SK-N-SH (cell line): ENCODE measurements at regions not wholly inside any gene's neighbourhood (a gene's known extent, or its start where the extent isn't known, plus 50 kb on each side); places are given as distances from the start of the nearest gene placed in this dataset.
A peak's percentile ranks its signal among the peaks of the same experiment; 100 is the strongest.

Experiments used
- CTCF ChIA-PET: fragments of 300-600, 350-600 bp; formaldehyde crosslinking; extraction: SDS; loops from one replicate; lab custom pipeline; 2021; lab: Yijun Ruan, JAX
- POLR2A ChIA-PET: fragments of 350-600 bp; sonication (Branson Sonifier 250); formaldehyde crosslinking; extraction: SDS; loops from one replicate; lab custom pipeline; 2020; ENCODE audit warnings: antibody characterized with exemption, inconsistent platforms; lab: Yijun Ruan, JAX
- DNase-seq: peaks from one replicate; pipeline ENCODE4 v3.0.0; 2012
- H2AFZ ChIP-seq: fragments of 200-600 bp; sonication (generic); 2 replicates; pipeline ENCODE4 v1.8.1; 2016; ENCODE audit warnings: antibody characterized with exemption, mild to moderate bottlenecking, low read depth
- H3F3A ChIP-seq: fragments of 200-600 bp; sonication (generic); replicated peaks from 2 replicates; pipeline ENCODE3; 2016; ENCODE audit warnings: antibody characterized with exemption, mild to moderate bottlenecking; ENCODE audit not compliant: insufficient read depth
- H3K27ac ChIP-seq, 2 experiments: fragments of 200-500 bp in 1 of 2; fragments of 200-600 bp in 1 of 2; sonication (Bioruptor generic) in 1 of 2; sonication (generic), shearing (Covaris generic) in 1 of 2; 2 replicates each; pipeline versions ENCODE4 v1.5.1 to v1.6.1; 2014 to 2016; ENCODE audit warnings: low read depth in 2 of 2, inconsistent platforms in 1 of 2, low read length in 1 of 2, mild to moderate bottlenecking in 1 of 2, mixed read lengths in 1 of 2
- H3K27me3 ChIP-seq: fragments of 200-600 bp; sonication (generic), shearing (Covaris generic); 2 replicates; pipeline ENCODE4 v1.6.1; 2016; ENCODE audit warnings: mixed run types; ENCODE audit not compliant: insufficient read depth
- H3K36me3 ChIP-seq, 2 experiments: fragments of 200-500 bp in 1 of 2; fragments of 200-600 bp in 1 of 2; sonication (Bioruptor generic) in 1 of 2; sonication (generic) in 1 of 2; replicated peaks in 1 of 2; 2 replicates each; pipeline versions ENCODE3 to v1.5.1; 2014 to 2016; ENCODE audit warnings: low read length in 1 of 2, mild to moderate bottlenecking in 1 of 2; ENCODE audit not compliant: insufficient read depth in 2 of 2, control insufficient read depth in 1 of 2
- H3K4me1 ChIP-seq, 2 experiments: fragments of 200-500 bp in 1 of 2; fragments of 200-600 bp in 1 of 2; sonication (Bioruptor generic) in 1 of 2; sonication (generic), shearing (Covaris generic) in 1 of 2; 2 replicates each; pipeline versions ENCODE4 v1.5.1 to v1.6.1; 2014 to 2016; ENCODE audit warnings: low read depth in 1 of 2, low read length in 1 of 2, mixed run types in 1 of 2; ENCODE audit not compliant: insufficient read depth in 2 of 2, control insufficient read depth in 1 of 2
- H3K4me2 ChIP-seq: fragments of 200-600 bp; sonication (generic), shearing (Covaris generic); 2 replicates; pipeline ENCODE4 v1.6.1; 2017; ENCODE audit warnings: mixed run types
- H3K4me3 ChIP-seq, 2 experiments: fragments of 200-500 bp in 1 of 2; fragments of 200-600 bp in 1 of 2; sonication (Bioruptor generic) in 1 of 2; sonication (generic), shearing (Covaris generic) in 1 of 2; 2 replicates each; pipeline versions ENCODE4 v1.5.1 to v1.8.1; 2014 to 2016; ENCODE audit warnings: low read depth in 2 of 2, inconsistent platforms in 1 of 2, low read length in 1 of 2, mild to moderate bottlenecking in 1 of 2, mixed read lengths in 1 of 2, moderate library complexity in 1 of 2
- H3K79me2 ChIP-seq: fragments of 200-600 bp; sonication (generic); 2 replicates; pipeline ENCODE4 v1.8.1; 2017; ENCODE audit warnings: mild to moderate bottlenecking; ENCODE audit not compliant: insufficient read depth
- H3K9ac ChIP-seq: fragments of 200-600 bp; sonication (generic); 2 replicates; pipeline ENCODE4 v1.6.1; 2017; ENCODE audit warnings: mixed run types
- H3K9me2 ChIP-seq: fragments of 200-600 bp; sonication (generic); 2 replicates; pipeline ENCODE4 v1.6.1; 2017; ENCODE audit warnings: mixed run types
- H3K9me3 ChIP-seq: fragments of 200-600 bp; sonication (generic); 2 replicates; pipeline ENCODE4 v1.6.1; 2017; ENCODE audit warnings: mixed run types, mild to moderate bottlenecking, moderate library complexity
- H4K20me1 ChIP-seq: fragments of 200-600 bp; sonication (generic); 2 replicates; pipeline ENCODE4 v1.6.1; 2017; ENCODE audit warnings: mild to moderate bottlenecking, mixed run types; ENCODE audit not compliant: insufficient read depth
- NFIC ChIP-seq: IDR thresholded peaks from 2 replicates; pipeline ENCODE4 v1.4.0; 2012; ENCODE audit warnings: borderline replicate concordance
- NRF1 ChIP-seq: IDR thresholded peaks from 2 replicates; pipeline ENCODE4 v1.6.1; 2012; ENCODE audit warnings: low read depth, mild to moderate bottlenecking, low read length
- POLR2AphosphoS5 ChIP-seq: IDR thresholded peaks from 2 replicates; pipeline ENCODE4 v1.6.1; 2012; ENCODE audit warnings: low read depth, low read length
- RAD21 ChIP-seq: IDR thresholded peaks from 2 replicates; pipeline ENCODE4 v1.6.1; 2012; ENCODE audit warnings: mild to moderate bottlenecking, low read length
- RFX5 ChIP-seq: IDR thresholded peaks from 2 replicates; pipeline ENCODE4 v1.6.1; 2012; ENCODE audit warnings: mild to moderate bottlenecking, improper control_type of control experiment, low read length
- SMC3 ChIP-seq: IDR thresholded peaks from 2 replicates; pipeline ENCODE4 v1.6.1; 2012; ENCODE audit warnings: low read depth, low read length, improper control_type of control experiment
- YY1 ChIP-seq: IDR thresholded peaks from 2 replicates; pipeline ENCODE4 v1.4.0; 2012; ENCODE audit warnings: low read depth, mild to moderate bottlenecking
- WGBS: methylation state at CpG from one replicate; pipeline ENCODE4 v1.1.6; 2017; ENCODE audit warnings: low lambda C conversion rate; 5-methylcytosine and 5-hydroxymethylcytosine counted together
- TF ChIP-seq, protein P1 (sequence below): fragments of 150-350 bp; IDR thresholded peaks from 2 replicates; pipeline ENCODE4 v1.6.1; 2016; ENCODE audit warnings: mild to moderate bottlenecking, low read depth, low read length
- TF ChIP-seq, protein P2 (sequence below): IDR thresholded peaks from 2 replicates; pipeline ENCODE4; 2012
- TF ChIP-seq, protein P3 (sequence below): fragments of 200-600 bp; sonication (generic); IDR thresholded peaks from 2 replicates; pipeline ENCODE4 v1.6.1; 2017; ENCODE audit warnings: antibody characterized with exemption, mild to moderate bottlenecking, moderate library complexity

DNA sequence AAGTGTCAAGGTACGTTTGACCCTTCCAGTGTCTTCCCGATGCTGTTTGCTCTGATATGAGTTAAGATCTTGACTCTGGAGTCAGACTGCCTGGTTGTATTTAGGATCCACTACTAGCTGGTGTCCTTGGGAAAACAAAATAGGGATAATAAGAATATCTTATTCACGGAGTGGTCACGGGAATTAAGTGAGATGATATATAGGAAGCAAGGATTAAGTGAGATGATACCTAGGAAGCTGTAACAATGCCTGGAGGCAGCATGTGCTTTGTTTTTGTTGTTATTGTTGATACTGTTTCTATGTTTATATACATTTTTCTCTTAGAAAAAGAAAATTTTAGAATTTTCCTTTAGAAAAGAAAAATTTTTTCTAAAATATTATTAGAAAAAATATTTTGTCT lies 87.0 kb downstream of the LYZL1 start:
- DNase-seq, result no peak
- Histone ChIP-seq H3K27ac (no peak overlapping the region), H3K9me3 (no peaks in the 10 kb centered on the region), H3K9me2 (no peaks in the 10 kb centered on the region), H4K20me1 (no peaks in the 10 kb centered on the region), H3K79me2 (no peaks in the 10 kb centered on the region), H2AFZ (no peak overlapping the region), H3K27me3 (peaks cover 6% of the 10 kb centered on the region; the same call in 1 of the 2 replicates), H3K9ac (no peak overlapping the region), H3K4me1 (peaks cover 0 to 7% of the 10 kb centered on the region in 2 experiments; a peak in 2 of 4 replicates), H3F3A (no peaks in the 10 kb centered on the region), H3K4me2 (no peak overlapping the region), H3K4me3 (no peak overlapping the region), H3K36me3 (no peaks in the 10 kb centered on the region)
- TF ChIP-seq, protein P1, sequence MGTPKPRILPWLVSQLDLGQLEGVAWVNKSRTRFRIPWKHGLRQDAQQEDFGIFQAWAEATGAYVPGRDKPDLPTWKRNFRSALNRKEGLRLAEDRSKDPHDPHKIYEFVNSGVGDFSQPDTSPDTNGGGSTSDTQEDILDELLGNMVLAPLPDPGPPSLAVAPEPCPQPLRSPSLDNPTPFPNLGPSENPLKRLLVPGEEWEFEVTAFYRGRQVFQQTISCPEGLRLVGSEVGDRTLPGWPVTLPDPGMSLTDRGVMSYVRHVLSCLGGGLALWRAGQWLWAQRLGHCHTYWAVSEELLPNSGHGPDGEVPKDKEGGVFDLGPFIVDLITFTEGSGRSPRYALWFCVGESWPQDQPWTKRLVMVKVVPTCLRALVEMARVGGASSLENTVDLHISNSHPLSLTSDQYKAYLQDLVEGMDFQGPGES, result no peak
- TF ChIP-seq POLR2AphosphoS5 (no peak), RFX5 (no peak)
- WGBS, result 79% methylated on average over 4 of the region's 4 CpGs
- ChIA-PET POLR2A (interaction anchor here (0.6 kb wide), 1 partner anchor 228 kb away, joined by 3 read pairs; no protein-coding TSS in a partner anchor), CTCF (interaction anchor here (0.7 to 5.3 kb wide), 9 partner anchors 10 to 137 kb away, joined by 3 to 28 read pairs (median 4); no protein-coding TSS in a partner anchor)

DNA sequence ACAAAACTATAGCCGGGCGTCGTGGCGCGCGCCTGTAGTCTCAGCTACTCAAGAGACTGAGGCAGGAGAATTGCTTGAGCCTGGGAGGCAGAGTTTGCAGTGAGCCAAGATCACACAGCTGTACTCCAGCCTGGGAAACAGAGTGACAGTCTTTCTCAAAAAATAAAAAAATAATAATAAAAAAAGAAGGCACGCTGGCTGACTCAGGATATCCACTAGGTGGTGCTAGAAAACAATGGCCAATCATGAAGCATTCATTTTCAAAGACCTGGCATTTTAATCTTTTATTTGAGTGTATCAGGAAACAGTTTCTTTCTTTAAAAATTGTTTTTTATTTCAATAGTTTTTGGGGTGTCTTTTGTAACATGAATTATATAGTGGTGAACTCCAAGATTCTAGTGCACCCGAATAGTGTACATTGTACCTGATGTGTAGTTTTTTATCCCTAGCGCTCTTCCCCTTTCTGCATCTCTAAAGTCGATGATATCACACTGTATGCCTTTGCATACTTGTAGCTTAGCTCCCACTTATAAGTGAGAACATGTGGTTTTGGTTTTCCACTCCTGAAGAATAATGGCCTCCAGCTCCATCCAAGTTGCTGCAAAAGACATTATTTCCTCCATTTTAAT lies 88.6 kb downstream of the LYZL1 start:
- WGBS, result 80% methylated on average over 9 of the region's 10 CpGs
- Histone ChIP-seq H3K4me1 (peaks cover 0 to 5% of the 10 kb centered on the region in 2 experiments; a peak in 2 of 4 replicates), H3K9me2 (no peaks in the 10 kb centered on the region), H3K36me3 (no peaks in the 10 kb centered on the region), H3K27me3 (no peaks in the 10 kb centered on the region), H2AFZ (no peak overlapping the region), H4K20me1 (no peaks in the 10 kb centered on the region), H3K27ac (no peak overlapping the region), H3K9ac (no peak overlapping the region), H3K79me2 (no peaks in the 10 kb centered on the region), H3K9me3 (no peaks in the 10 kb centered on the region), H3K4me3 (no peak overlapping the region), H3F3A (no peaks in the 10 kb centered on the region), H3K4me2 (no peak overlapping the region)
- ChIA-PET POLR2A (no interaction called here), CTCF (interaction anchor here (0.5 to 5.3 kb wide), 14 partner anchors 9 to 724 kb away, joined by 3 to 28 read pairs (median 3); no protein-coding TSS in a partner anchor)
- peak; percentile 55 for DNase-seq
- TF ChIP-seq, protein P2, sequence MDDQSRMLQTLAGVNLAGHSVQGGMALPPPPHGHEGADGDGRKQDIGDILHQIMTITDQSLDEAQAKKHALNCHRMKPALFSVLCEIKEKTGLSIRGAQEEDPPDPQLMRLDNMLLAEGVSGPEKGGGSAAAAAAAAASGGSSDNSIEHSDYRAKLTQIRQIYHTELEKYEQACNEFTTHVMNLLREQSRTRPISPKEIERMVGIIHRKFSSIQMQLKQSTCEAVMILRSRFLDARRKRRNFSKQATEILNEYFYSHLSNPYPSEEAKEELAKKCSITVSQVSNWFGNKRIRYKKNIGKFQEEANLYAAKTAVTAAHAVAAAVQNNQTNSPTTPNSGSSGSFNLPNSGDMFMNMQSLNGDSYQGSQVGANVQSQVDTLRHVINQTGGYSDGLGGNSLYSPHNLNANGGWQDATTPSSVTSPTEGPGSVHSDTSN, result no peak
- TF ChIP-seq RAD21 (peak; percentile 74), SMC3 (peak; percentile 55), YY1 (no peak), NRF1 (no peak), NFIC (no peak), RFX5 (no peak)
- TF ChIP-seq, protein P1, result no peak
- TF ChIP-seq, protein P3, sequence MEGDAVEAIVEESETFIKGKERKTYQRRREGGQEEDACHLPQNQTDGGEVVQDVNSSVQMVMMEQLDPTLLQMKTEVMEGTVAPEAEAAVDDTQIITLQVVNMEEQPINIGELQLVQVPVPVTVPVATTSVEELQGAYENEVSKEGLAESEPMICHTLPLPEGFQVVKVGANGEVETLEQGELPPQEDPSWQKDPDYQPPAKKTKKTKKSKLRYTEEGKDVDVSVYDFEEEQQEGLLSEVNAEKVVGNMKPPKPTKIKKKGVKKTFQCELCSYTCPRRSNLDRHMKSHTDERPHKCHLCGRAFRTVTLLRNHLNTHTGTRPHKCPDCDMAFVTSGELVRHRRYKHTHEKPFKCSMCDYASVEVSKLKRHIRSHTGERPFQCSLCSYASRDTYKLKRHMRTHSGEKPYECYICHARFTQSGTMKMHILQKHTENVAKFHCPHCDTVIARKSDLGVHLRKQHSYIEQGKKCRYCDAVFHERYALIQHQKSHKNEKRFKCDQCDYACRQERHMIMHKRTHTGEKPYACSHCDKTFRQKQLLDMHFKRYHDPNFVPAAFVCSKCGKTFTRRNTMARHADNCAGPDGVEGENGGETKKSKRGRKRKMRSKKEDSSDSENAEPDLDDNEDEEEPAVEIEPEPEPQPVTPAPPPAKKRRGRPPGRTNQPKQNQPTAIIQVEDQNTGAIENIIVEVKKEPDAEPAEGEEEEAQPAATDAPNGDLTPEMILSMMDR, result peak; percentile 90
